Peyer's patch (tissue), 4 donors: ENCODE measurements at regions not wholly inside any gene's neighbourhood (a gene's known extent, or its start where the extent isn't known, plus 50 kb on each side); places are given as distances from the start of the nearest gene placed in this dataset.

Experiments used
- CTCF ChIP-seq, 6 experiments: fragments of 450-650 bp in 4 of 6; fragments of 200-600 bp in 2 of 6; sonication (generic) in 1 of 6; IDR thresholded peaks; one replicate each; pipeline ENCODE4 v1.5.1; 2017 to 2019; ENCODE audit warnings: antibody characterized with exemption in 6 of 6, mild to moderate bottlenecking in 3 of 6, moderate library complexity in 1 of 6
- POLR2A ChIP-seq, 2 donors: fragments of 450-650 bp; IDR thresholded peaks; one replicate each; pipeline ENCODE4 v1.5.1; 2017; ENCODE audit warnings: antibody characterized with exemption in 2 of 2, mild to moderate bottlenecking in 2 of 2, moderate library complexity in 2 of 2

GRCh38 chr6:53734473-53735299, 60.1 kb upstream of the LRRC1 start:
- peak in 4 of 6 experiments; percentile 24 to 43 (median 32) for TF ChIP-seq CTCF (IDR thresholded peaks at IDR 0.05)
- TF ChIP-seq POLR2A (IDR thresholded peaks at IDR 0.05) = no peak
